ENCODE measurements at regions not wholly inside any gene's neighbourhood (a gene's known extent, or its start where the extent isn't known, plus 50 kb on each side); places are given as distances from the start of the nearest gene placed in this dataset.
"Not testable (repeated sequence)": the region's sequence is repeated elsewhere in the genome, so short reads cannot be mapped to it uniquely, and the experiment has no call there.

DNA sequence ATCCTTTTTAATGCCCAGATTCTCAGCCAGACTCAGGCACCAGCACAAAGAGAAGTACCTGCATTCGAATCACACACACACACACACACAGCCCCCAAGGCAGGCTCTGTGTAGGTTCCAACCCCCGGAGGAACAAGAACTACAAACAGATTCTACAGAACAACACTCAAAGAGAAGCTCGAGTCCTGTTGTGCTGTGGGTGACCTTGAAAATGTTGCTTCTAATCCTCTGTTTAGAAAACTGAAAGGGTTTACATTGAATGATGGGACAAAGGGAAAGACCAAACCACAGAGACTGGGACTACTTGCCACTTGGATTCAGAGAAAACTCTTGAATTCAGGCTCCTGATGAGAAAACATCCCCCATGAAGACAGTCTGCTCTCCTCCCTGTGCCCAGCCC lies 568.8 kb upstream of the C16orf82 start:
- DNase-seq (ENCODE audit: low read depth, low spot score) = no peak

DNA sequence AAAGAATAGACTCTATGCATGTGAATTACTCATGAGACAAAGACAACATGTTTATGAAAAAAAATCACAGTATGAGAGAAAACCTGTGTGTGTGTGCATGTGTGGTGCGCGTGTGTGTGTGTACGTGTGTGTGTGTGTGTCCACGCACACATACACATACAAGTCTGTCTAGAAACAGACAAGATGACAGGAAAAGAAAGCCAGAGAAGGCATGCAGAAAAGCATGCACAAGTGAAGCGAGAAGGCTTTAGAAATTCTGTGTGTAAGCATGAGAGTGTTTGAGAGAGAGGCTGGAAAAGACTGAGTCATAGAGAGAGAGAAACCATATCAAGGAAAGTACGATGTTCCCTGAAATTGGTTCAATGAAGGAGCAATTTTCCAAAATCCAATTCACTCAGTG lies 566.4 kb upstream of the C16orf82 start:
- DNase-seq (ENCODE audit: low read depth, low spot score) = no peak

DNA sequence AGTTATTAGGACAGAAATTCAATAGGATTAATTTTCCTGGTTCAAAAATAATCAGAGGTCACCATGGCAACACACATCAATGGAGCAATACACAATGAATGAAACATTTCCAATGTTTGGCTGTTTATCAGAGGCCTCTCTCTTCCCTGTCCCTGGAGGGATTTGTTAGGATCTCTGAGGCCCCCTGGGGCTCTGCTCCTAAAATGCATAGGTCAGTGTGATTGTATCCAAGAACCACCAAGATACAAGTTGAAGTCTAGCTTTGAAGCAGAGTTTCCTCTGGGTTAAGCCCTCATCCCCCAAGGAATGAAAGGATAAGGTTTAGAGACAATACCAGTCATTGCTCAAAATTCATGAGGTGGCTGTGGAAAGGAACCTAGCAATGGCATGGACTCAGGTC lies 561.2 kb upstream of the C16orf82 start:
- no peak for DNase-seq (ENCODE audit: low read depth, low spot score)

DNA sequence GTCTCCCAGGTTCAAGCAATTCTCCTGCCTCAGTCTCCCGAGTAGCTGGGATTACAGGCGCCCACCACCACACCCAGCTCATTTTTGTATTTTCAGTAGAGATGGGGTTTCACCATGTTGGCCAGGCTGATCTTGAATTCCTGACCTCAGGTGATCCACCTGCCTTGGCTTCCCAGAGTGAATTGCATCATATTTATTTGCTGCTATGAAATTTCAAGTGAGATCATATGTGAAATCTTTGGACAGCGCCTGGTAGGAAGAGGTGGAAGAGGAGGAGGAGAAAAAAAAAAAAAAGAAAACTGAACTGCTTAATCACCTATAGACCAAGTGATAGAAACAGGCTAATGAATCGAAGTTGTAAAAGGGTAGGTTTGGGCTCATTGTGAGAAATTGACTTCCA lies 557.8 kb upstream of the C16orf82 start:
- DNase-seq (ENCODE audit: low read depth, low spot score) = not testable (repeated sequence)

DNA sequence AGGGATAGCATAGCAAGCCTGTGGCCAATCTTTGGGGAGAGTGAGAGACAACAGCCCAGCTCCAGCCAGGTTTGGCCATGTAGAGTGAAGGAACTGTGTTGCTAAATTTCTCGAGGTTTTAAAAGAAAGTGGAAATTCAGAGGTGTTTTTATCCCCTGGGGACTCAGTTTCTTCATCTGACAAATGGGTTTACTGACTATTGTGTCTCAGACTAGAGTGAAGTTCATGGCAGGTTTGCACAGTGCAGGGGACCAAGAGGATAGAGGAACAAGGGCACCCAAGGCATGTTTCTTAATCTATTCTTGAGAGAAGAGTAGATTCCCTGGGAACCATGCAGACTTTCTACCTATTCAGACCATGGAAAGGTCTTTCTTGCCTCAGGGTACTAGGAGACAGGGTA lies 555.8 kb upstream of the C16orf82 start:
- no peak for DNase-seq (ENCODE audit: low read depth, low spot score)

DNA sequence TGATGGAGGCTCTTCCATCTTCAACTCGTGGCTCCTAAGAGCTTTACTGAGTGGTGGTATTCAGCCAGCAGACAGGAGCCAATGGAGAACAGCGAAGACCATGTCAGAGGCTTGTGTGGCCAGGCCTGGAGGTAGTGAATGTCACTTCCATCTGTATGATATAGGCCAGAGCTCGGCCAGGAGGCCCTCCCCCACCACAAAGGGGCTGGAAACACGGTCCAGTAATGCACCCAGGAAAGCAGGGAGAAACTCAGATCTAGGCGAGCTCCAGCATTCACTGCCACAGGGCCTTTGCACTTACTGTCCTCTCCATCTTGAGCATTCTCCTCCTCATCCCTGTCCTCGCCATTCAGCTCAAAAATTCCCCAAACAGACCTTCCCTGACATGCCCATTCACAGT lies 555.3 kb upstream of the C16orf82 start:
- DNase-seq (ENCODE audit: low read depth, low spot score) = no peak

DNA sequence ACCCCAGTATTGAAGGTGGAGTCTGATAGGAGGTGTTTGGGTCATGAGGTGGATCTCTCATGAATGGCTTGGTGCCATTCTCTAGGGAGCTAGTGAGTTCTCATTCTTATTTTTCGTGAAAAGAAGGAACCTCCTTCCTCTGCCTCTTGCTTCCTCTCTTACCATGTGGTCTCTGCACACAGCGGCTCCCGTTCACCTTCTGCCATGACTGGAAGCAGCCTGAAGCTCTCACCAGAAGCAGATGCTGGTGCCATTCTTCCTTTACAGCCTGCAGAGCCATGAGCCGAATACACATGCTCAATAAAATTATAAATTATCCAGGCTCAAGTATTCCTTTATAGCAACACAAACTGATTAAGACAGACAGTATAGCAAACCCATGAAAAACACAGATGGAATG lies 545.1 kb upstream of the C16orf82 start:
- no peak for DNase-seq (ENCODE audit: low read depth, low spot score)

DNA sequence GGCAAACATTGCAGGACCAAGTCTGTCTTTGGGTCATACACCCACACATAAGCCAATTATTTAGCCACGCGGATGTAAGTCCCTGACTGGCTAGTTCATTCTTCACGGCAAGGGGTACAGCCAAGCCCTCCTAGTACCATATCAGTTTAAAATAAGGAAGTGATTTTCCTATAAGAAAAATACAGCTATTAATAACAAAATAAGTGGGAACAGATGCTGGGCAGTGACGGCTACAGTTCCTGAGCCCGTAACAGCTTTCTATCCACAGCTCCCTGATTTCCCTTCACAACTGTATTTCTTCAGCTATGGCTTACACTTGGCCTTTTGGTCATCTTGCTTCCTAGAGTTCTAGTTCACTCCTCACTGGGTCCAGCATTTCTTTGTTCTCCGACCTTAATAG lies 542.4 kb upstream of the C16orf82 start:
- no peak for DNase-seq (ENCODE audit: low read depth, low spot score)

DNA sequence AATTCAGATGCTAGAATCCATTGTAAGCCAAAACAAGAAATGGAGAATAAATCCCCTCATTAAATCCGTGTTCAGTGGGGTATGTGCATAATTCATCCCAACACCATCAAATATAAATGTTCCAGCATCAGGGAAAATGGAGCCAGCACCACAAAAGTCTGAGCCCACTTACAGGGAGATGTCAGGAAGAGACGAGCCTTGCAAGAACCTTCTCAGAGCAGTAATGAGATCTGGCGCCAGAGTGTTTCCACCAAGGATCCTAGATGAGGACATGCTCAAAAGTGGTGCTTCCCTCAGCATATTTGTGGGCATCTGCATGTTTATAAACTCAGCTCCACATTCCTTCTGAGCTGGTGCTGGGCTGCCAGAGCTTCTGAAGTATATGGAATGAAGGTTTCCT lies 541.9 kb upstream of the C16orf82 start:
- DNase-seq (ENCODE audit: low read depth, low spot score) = no peak

DNA sequence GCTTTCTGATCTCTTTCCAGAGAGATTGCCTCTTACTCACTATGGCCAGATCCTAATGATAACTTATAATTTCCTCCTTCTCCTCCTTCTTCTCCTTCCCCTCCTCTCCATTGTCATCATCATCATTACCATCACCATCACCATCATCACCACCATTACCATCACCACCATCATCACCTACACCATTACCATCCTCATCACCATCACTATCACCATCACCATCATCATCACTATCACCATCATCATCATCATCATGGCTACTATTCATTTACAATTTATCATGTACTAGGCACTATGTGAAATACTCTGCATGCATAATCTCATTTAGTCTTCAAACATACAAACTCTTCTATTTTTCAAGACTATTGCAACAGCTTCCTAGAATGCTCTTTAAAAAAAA lies 540.9 kb upstream of the C16orf82 start:
- DNase-seq (ENCODE audit: low read depth, low spot score) = no peak

DNA sequence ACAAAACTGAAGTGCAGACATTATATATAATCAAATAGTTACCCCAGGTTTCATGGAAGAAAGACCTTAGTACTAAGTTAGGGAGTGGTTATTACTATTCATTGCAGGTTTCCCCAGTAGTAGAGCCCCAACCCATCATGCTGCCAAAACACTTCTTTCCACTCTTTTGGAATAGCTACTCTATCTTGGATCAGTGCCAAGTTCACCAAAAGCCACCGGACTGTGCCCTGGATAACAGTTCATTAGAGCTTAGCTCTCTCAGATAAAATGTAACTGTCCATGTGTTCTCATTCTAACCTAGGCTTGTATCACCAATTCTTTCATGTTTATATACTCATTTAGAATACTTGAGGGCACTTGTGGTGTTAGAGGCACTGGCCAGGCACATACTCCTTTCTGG lies 540.1 kb upstream of the C16orf82 start:
- no peak for DNase-seq (ENCODE audit: low read depth, low spot score)

DNA sequence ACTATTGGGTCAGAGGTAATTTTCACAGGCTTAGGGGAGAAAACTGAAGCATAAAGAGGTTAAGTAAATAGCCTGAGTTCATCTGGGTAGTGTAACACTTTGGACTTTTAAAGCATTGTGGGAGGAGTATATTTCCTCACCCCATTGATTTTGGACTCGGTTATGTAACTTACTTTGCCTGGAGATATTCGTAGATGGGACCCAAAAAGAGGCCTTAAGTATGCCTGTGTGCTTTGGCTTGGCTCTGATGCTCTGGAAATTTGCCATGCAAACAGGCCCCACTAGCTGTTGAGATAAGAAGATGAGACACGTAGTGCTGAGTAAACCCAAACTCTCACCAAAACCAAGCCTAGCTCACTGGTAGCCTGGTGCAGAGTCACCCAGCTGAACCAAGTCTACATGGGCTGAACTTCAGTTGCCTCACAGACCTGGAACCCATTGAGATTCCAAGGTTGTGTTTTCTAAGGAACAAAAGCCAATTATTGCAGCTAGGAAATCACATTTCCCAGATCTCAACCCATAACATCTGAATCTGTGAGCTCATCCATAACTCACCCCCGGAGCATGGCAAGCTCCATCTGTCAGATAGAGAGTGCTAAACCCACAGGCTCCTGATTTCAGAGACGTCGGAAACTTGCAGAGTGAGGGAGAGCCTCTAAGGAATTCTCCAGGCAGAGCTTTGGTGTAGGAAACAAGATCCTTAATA lies 536.0 kb upstream of the C16orf82 start:
- no peak for DNase-seq (ENCODE audit: low read depth, low spot score)

DNA sequence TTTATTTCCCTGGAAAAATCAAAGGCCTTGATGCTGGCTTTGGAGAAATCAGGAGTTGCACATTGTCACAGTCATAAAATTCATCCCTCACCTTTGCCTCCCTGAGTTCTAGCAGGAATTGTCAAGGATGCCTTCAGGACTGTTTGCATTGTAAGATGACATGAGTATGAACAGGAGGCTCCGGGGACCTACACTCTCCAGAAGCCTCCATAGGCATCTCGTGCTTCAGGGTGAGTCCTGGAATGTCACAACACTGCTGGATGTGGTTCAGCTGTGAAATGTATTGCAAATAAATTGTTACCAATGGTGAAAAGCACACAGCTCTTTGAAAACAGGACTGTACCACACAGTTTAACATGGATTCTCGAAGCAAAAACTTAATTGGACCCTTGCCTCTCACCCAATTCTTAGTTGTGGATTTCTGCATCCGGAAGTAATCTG lies 535.4 kb upstream of the C16orf82 start:
- no peak for DNase-seq (ENCODE audit: low read depth, low spot score)

DNA sequence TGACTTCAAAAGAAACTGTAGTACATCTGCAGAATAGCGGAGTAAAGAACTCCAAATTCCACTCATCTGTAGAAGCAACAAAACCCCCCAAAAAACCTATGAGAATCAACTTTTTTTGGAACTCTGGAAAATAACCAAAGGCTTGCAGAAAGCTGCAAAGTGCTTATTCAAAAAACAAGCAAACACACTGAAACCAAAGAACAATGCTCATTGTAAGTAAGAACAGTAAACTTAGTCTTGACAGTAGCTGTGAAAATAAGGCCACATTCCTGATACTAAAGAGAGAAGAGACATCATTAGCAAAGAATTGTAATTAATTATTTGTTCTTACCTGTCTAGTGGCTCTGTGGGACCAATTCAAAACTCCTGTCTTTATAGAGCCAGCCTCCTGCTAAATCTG lies 534.3 kb upstream of the C16orf82 start:
- no peak for DNase-seq (ENCODE audit: low read depth, low spot score)

DNA sequence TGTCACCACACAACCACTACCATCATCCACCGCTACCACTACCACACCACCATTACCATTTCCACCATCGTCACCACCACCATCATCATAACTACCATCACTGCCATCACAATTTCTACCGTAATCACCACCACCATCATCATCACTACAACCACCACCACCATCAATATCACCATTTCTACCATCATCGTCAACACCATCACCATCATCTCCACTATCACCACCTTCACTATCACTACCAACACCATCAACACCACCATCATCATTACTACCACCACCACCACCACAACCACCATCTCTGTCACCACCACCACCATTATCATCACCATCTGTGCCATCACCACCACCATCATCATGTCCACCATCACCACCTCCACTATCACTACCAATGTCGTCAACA lies 524.5 kb upstream of the C16orf82 start:
- DNase-seq (ENCODE audit: low read depth, low spot score) = no peak

DNA sequence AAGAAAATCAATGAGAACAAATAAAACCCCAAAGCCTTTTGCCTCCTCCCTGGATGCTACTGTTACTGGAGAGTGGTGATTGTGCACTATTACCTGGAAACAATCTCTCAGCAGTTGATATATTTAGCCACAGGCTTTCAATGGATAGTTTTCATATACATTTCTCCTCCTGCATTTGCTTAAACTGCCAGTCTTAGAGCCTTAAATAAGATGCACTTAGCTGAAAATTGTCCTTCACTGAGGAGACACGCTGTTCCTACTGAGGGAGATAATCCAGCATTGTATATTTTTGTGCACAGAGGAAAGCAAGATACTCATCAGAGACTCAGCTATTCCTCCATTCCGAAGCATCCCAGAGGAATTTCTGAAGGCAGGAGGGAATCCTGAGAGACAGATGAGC lies 520.2 kb upstream of the C16orf82 start:
- DNase-seq (ENCODE audit: low read depth, low spot score) = no peak

DNA sequence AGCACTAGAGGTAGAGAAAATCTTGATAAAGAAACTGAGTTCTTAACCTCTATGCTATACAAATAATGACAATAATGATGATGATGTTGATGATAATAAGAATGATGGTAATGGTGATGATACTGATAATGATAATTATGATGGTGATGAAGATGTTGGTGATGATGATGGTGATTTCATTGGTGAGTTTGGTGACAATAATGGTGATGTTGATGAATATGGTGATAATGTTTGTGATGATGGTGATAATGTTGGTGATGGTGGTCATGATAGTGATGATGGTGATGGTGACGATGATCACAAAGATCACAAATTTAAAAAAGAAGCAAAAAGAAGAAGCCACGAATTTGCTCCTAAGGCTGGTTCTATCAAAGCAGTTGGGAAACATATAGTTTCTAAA lies 519.0 kb upstream of the C16orf82 start:
- no peak for DNase-seq (ENCODE audit: low read depth, low spot score)

DNA sequence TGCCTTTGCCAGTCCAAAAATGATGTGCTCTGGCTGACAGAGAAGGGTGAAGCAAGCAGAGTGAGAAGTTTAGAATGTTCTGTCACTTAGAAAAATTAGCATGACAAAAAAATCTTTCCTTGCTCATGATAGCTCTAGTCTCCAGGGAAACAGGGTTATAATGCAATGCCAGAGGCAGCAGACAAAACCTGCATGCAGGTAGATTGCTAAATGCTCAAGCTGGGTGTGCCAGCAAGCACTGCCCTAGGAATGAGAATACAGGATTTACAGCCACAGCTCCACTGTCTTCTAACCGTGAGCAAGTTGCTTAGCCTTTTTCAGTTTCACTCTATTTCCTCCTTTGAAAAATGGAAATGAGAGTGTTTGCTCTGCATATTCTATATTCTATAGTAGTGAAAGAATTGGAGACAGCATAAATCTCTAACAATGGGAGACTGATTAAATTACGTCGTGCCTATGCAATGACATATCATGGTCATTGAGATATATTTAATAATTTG lies 516.6 kb upstream of the C16orf82 start:
- no peak for DNase-seq (ENCODE audit: low read depth, low spot score)

DNA sequence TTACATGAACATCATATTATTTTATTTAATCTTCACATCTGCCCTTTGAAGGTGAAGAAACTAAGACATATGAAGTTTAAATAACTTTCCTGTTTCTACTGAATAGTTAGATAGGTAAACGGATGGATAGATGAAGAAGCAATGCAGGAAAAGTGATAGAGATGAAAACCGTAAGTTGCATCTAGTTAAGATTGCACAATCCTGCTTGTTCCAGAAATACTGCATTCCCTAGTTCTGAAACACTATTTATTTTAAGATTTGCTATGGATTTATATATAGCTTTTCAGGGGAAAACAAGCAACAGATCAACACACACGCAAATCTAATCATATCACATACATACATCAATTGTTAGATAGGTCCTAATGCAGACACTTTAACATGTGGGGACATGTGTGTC lies 512.7 kb upstream of the C16orf82 start:
- DNase-seq (ENCODE audit: low read depth, low spot score) = no peak

DNA sequence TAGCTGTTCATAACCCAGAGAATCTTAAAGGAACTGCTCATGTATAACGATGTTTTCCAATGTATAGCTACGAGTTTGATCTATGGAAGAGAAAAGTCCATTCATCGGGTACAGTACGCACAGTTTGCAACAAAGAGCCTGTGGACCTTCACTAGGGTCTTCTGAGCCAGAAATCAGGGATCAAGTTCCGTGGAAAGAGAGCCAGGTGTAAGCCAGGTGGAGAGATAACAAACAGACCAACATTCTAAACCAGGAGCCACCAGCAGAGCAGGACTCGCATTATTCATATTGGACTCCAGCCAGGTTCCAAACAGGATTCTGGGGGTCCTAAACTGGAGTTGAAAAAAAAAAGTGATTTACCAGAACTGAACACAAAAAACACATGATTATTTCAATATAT lies 505.4 kb upstream of the C16orf82 start:
- no peak for DNase-seq (ENCODE audit: low read depth, low spot score)

DNA sequence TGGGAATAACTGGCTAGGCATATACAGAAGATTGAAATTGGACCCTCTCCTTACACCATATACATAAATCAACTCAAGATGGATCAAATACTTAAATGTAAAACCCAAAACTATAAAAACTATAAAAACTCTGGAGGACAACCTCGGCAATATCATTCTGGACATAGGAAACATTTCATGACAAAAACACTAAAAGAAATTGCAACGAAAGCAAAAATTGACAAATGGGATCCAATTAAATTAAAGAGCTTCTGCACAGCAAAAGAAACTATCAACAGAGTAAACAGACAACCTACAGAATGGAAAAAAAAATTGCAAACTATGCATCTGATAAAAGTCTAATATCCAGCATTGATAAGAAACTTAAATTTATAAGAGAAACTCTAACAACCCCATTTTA lies 503.7 kb upstream of the C16orf82 start:
- no peak for DNase-seq (ENCODE audit: low read depth, low spot score)

DNA sequence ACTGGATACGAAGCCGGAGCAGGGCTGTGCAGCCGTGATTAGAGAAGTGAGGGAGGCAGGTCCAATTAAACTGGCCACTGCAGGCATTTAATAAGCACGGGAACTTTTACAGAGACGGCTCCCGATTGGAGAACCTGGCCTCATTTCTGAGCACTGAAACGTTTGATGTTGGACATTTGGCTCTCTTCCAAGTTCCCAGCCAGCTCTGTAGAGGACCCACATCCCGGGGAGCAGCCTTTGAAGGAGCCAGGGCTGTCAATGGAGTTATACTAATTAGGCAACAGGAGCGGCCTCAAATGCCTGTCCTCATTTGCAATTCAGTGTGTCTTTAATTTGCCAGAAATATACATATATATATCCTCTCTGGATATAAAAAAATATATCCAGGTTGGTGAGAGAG lies 499.4 kb upstream of the C16orf82 start:
- DNase-seq (ENCODE audit: low read depth, low spot score) = no peak

DNA sequence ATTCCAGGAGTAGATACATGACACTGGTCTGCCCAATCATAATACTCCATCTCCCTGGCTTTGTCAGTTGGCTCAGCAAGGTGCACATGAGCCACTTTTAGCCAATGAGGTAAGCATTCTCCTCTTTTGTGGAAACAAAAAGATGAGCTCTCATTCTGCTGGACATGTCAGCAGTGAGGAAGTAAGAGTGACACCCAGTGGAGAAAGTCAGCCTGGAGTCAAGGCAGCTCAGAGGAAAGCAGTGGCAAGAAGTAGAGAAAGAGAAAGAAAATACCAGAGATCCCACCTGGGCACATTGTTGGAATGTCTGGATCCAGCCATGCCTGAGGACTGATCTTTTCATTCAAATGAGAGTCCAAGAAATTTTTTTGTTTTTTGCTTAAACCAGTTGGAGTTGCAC lies 496.9 kb upstream of the C16orf82 start:
- no peak for DNase-seq (ENCODE audit: low read depth, low spot score)

DNA sequence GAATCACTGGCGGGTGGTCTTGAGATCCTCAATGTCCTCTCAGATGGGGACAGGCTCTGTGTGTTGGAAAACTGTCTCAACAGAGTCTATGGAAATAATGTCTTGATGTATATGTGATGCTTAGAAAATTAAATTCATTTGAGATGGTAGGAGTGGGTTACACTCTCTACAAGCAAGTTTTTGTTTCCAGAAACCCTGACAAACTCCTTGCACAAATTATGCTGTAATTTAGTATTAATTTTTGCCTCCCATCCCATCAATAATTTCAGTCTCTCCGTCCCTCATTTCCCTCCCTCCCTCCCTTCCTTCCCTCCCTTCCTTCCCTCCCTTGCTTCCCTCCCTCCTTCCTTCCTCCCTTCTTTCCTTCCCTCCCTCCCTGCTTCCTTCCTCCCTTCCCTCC lies 488.0 kb upstream of the C16orf82 start:
- no peak for DNase-seq (ENCODE audit: low read depth, low spot score)
